A549 (cell line): ENCODE measurements at regions not wholly inside any gene's neighbourhood (a gene's known extent, or its start where the extent isn't known, plus 50 kb on each side); places are given as distances from the start of the nearest gene placed in this dataset.

Experiments
- ATAC-seq, 2 experiments: fragments of 200-7000 bp in 1 of 2; fragments of >200 bp in 1 of 2; cut with Nextera tagmentation in 1 of 2; cut with Tn5 transposase in 1 of 2; 3 replicates each; pipeline versions ENCODE4 v1.8.0 to v1.9.1; 2018 to 2020; ENCODE audit warnings: mild to moderate bottlenecking in 1 of 2, moderate library complexity in 1 of 2
- CTCF ChIA-PET: fragments of 300-600 bp; sonication (Branson Sonifier 250); formaldehyde crosslinking; extraction: SDS; loops from one replicate; lab custom pipeline; 2021; ENCODE audit warnings: antibody characterized with exemption, inconsistent platforms; lab: Yijun Ruan, JAX
- POLR2A ChIA-PET: fragments of 350-600 bp; formaldehyde crosslinking; extraction: SDS; loops from one replicate; lab custom pipeline; 2021; ENCODE audit warnings: antibody characterized with exemption, inconsistent platforms; lab: Yijun Ruan, JAX
- DNase-seq, 2 experiments: peaks; one replicate each; pipeline versions ENCODE4 v3.0.0 to v3.0.0-alpha.2; 2011 to 2016; ENCODE audit warnings: low read depth in 1 of 2, low spot score in 1 of 2
- FAIRE-seq: peaks from 2 replicates; lab custom pipeline; 2011; peaks lifted over from hg19 to GRCh38; lab: Jason Lieb, UNC
- H3K27ac ChIP-seq, 2 experiments: fragments of >200 bp; sonication (Bioruptor Twin); formaldehyde crosslinking; 3 replicates each; pipeline ENCODE4 v1.5.1; 2016 to 2017
- H3K4me1 ChIP-seq: fragments of >200 bp; sonication (Bioruptor Twin); formaldehyde crosslinking; 3 replicates; pipeline ENCODE4 v1.6.1; 2016
- H3K4me2 ChIP-seq: fragments of >200 bp; sonication (Bioruptor Twin); formaldehyde crosslinking; 3 replicates; pipeline ENCODE4 v1.6.1; 2016
- H3K4me3 ChIP-seq: fragments of >200 bp; sonication (Bioruptor Twin); formaldehyde crosslinking; 3 replicates; pipeline ENCODE4 v1.5.1; 2016
- H3K9me3 ChIP-seq: fragments of >200 bp; sonication (Bioruptor Twin); formaldehyde crosslinking; 3 replicates; pipeline ENCODE4 v1.6.1; 2016
- ATOH8 ChIP-seq: fragments of 250-450 bp; sonication (Bioruptor Pico); IDR thresholded peaks from 2 replicates; pipeline ENCODE4 v1.5.0; 2020; ENCODE audit warnings: low read depth, mild to moderate bottlenecking, moderate library complexity
- CBX2 ChIP-seq: fragments of 200-600 bp; sonication (generic); IDR thresholded peaks from 2 replicates; pipeline ENCODE4 v1.6.1; 2016; ENCODE audit warnings: low read depth, mild to moderate bottlenecking, borderline replicate concordance
- CBX8 ChIP-seq: fragments of 200-600 bp; sonication (generic); IDR thresholded peaks from 2 replicates; pipeline ENCODE4 v1.6.1; 2016
- E2F6 ChIP-seq: IDR thresholded peaks from 2 replicates; pipeline ENCODE4 v1.6.1; 2012; ENCODE audit warnings: low read depth, borderline replicate concordance
- ELK1 ChIP-seq: fragments of 150-350 bp; IDR thresholded peaks from 2 replicates; pipeline ENCODE4 v1.6.1; 2014; ENCODE audit warnings: low read depth, mild to moderate bottlenecking, low read length
- ESRRA ChIP-seq: fragments of 150-350 bp; IDR thresholded peaks from 2 replicates; pipeline ENCODE4 v1.6.1; 2014; ENCODE audit warnings: mild to moderate bottlenecking, low read length, borderline replicate concordance
- HES2 ChIP-seq: fragments of >200 bp; sonication (Bioruptor Twin); formaldehyde crosslinking; IDR thresholded peaks from 2 replicates; pipeline ENCODE4 v1.6.1; 2016
- HOXA7 ChIP-seq: fragments of 250-450 bp; sonication (Bioruptor Pico); IDR thresholded peaks from 2 replicates; pipeline ENCODE4 v1.5.0; 2020; ENCODE audit warnings: mild to moderate bottlenecking, moderate library complexity
- HOXB13 ChIP-seq: fragments of 250-450 bp; sonication (Bioruptor Pico); IDR thresholded peaks from 2 replicates; pipeline ENCODE4 v1.5.0; 2020; ENCODE audit warnings: low read depth, mild to moderate bottlenecking, moderate library complexity
- KDM1A ChIP-seq: fragments of 200-600 bp; sonication (generic); IDR thresholded peaks from 2 replicates; pipeline ENCODE4 v1.6.1; 2016; ENCODE audit warnings: low read depth, mild to moderate bottlenecking
- KDM5A ChIP-seq: fragments of 200-600 bp; sonication (generic); IDR thresholded peaks from 2 replicates; pipeline ENCODE4 v1.6.1; 2016; ENCODE audit warnings: antibody characterized with exemption, mild to moderate bottlenecking
- MAFK ChIP-seq: fragments of 450-650 bp; IDR thresholded peaks from 2 replicates; pipeline ENCODE4 v1.6.1; 2014; ENCODE audit not compliant: partially characterized antibody
- MAX ChIP-seq: IDR thresholded peaks from 2 replicates; pipeline ENCODE4 v1.6.1; 2012
- MAZ ChIP-seq: fragments of 150-350 bp; IDR thresholded peaks from 2 replicates; pipeline ENCODE4 v1.6.1; 2014; ENCODE audit warnings: antibody characterized with exemption, low read depth, low read length, borderline replicate concordance
- NPAS2 ChIP-seq: fragments of 250-450 bp; sonication (Bioruptor Pico); IDR thresholded peaks from 2 replicates; pipeline ENCODE4 v1.8.0; 2022; ENCODE audit warnings: mild to moderate bottlenecking, moderate library complexity, borderline replicate concordance
- PHF8 ChIP-seq: fragments of 200-600 bp; sonication (generic); IDR thresholded peaks from 2 replicates; pipeline ENCODE4 v1.6.1; 2016; ENCODE audit warnings: low read depth, mild to moderate bottlenecking, antibody characterized with exemption, moderate library complexity, borderline replicate concordance
- RAD21 ChIP-seq, 2 experiments: fragments of >200 bp in 1 of 2; sonication (Bioruptor Twin) in 1 of 2; formaldehyde crosslinking in 1 of 2; IDR thresholded peaks in 1 of 2; conservative IDR thresholded peaks in 1 of 2; 2 replicates in 1 of 2; 3 replicates in 1 of 2; pipeline ENCODE4 v1.6.1; 2012 to 2018; ENCODE audit warnings: inconsistent platforms in 1 of 2
- RARB ChIP-seq: fragments of 250-450 bp; sonication (Bioruptor Pico); IDR thresholded peaks from 2 replicates; pipeline ENCODE4 v1.8.0; 2021; ENCODE audit warnings: mild to moderate bottlenecking, moderate library complexity
- SREBF2 ChIP-seq: fragments of 450-650 bp; IDR thresholded peaks from 2 replicates; pipeline ENCODE4 v1.6.1; 2014; ENCODE audit warnings: mild to moderate bottlenecking, moderate library complexity
- TFCP2L1 ChIP-seq: fragments of 250-450 bp; sonication (Bioruptor Pico); IDR thresholded peaks from 2 replicates; pipeline ENCODE4 v1.5.0; 2021; ENCODE audit warnings: mild to moderate bottlenecking
- TP53 ChIP-seq: fragments of 250-450 bp; sonication (Bioruptor Pico); IDR thresholded peaks from 2 replicates; pipeline ENCODE4 v1.5.0; 2021; ENCODE audit warnings: mild to moderate bottlenecking, moderate library complexity
- ZC3H11A ChIP-seq: fragments of 450-650 bp; IDR thresholded peaks from 2 replicates; pipeline ENCODE4 v1.6.1; 2014; ENCODE audit warnings: antibody characterized with exemption, mild to moderate bottlenecking
- ZNF302 ChIP-seq: fragments of 250-450 bp; sonication (Bioruptor Pico); IDR thresholded peaks from 2 replicates; pipeline ENCODE4 v1.9.0; 2021; ENCODE audit warnings: inconsistent platforms, mild to moderate bottlenecking, moderate library complexity
- ZSCAN20 ChIP-seq: fragments of 250-450 bp; sonication (Bioruptor Pico); IDR thresholded peaks from 2 replicates; pipeline ENCODE4 v1.8.0; 2022; ENCODE audit warnings: mild to moderate bottlenecking, moderate library complexity
- WGBS: methylation state at CpG from one replicate; pipeline ENCODE4 v1.1.6; 2017; ENCODE audit errors: missing lambda C conversion rate; 5-methylcytosine and 5-hydroxymethylcytosine counted together

- no peak overlapping the region for H3K4me3 ChIP-seq
- ATAC-seq (no peak), DNase-seq (no peak), FAIRE-seq (no peak)
- H3K4me2 ChIP-seq: no peak overlapping the region
- TF ChIP-seq ATOH8 (CRISPR knock-in tag) (no peak), ELK1 (no peak), ZC3H11A (no peak), ESRRA (no peak), E2F6 (no peak), ZSCAN20 (CRISPR knock-in tag) (no peak), ZNF302 (CRISPR knock-in tag) (no peak), RARB (CRISPR knock-in tag) (no peak), KDM5A (no peak), TFCP2L1 (no peak), CBX8 (no peak), MAFK (no peak), KDM1A (no peak), NPAS2 (CRISPR knock-in tag) (no peak)
- H3K27ac ChIP-seq: no peak overlapping the region
- peaks cover 5% of the 10 kb centered on the region; the same call in 1 of the 3 replicates for H3K9me3 ChIP-seq
- no peaks in the 10 kb centered on the region for H3K4me1 ChIP-seq
- ChIA-PET POLR2A (no interaction called here), CTCF (no interaction called here)
Observed at GRCh38 chr1:80385650-80386049, 1379.1 kb upstream of the ADGRL4 start.

GRCh38 chr1:80384959-80385358, 1378.4 kb upstream of the ADGRL4 start:
- H3K4me3 ChIP-seq: no peak overlapping the region
- no peak for TF ChIP-seq PHF8
- peak; percentile 92 for TF ChIP-seq MAFK
- no peak for TF ChIP-seq HES2
- no peak for TF ChIP-seq NPAS2 (CRISPR knock-in tag)
- TF ChIP-seq CBX8: no peak
- TF ChIP-seq, all 56 proteins: peak for 1
- H3K4me1 ChIP-seq: no peaks in the 10 kb centered on the region
- CTCF ChIA-PET: no interaction called here
- no peak for DNase-seq
- H3K4me2 ChIP-seq: no peak overlapping the region
- no peak overlapping the region for H3K27ac ChIP-seq
- POLR2A ChIA-PET: no interaction called here
- FAIRE-seq: no peak
- H3K9me3 ChIP-seq: peaks cover 5% of the 10 kb centered on the region; the same call in 1 of the 3 replicates
- ATAC-seq: no peak

- Histone ChIP-seq H3K4me2 (no peak overlapping the region), H3K4me3 (no peak overlapping the region), H3K4me1 (no peaks in the 10 kb centered on the region)
- POLR2A ChIA-PET: no interaction called here
- CTCF ChIA-PET: no interaction called here
- DNase-seq: no peak
- FAIRE-seq: no peak
- TF ChIP-seq HOXB13 (CRISPR knock-in tag) (no peak), ZNF302 (CRISPR knock-in tag) (no peak), MAX (no peak), TP53 (CRISPR knock-in tag) (no peak), E2F6 (no peak), CBX2 (no peak), ZSCAN20 (CRISPR knock-in tag) (no peak), ZC3H11A (no peak), RAD21 (conservative IDR thresholded peaks at IDR 0.05 in 1 of 2, IDR thresholded peaks at IDR 0.05 in 1 of 2) (no peak), SREBF2 (no peak), HOXA7 (CRISPR knock-in tag) (no peak), ATOH8 (CRISPR knock-in tag) (no peak), NPAS2 (CRISPR knock-in tag) (no peak), MAZ (no peak)
- TF ChIP-seq, all 56 proteins: peak for 0
- Histone ChIP-seq H3K9me3 (peaks cover 5% of the 10 kb centered on the region; the same call in 1 of the 3 replicates), H3K27ac (no peak overlapping the region)
- no peak for ATAC-seq
- WGBS: 17% methylated on average over 1 of the region's 1 CpG
Observed at GRCh38 chr1:80384083-80384830, 1377.7 kb upstream of the ADGRL4 start.
